GM20000 (cell line): ENCODE measurements at regions not wholly inside any gene's neighbourhood (a gene's known extent, or its start where the extent isn't known, plus 50 kb on each side); places are given as distances from the start of the nearest gene placed in this dataset.
A peak's percentile ranks its signal among the peaks of the same experiment; 100 is the strongest.

Experiments
- DNase-seq: peaks from one replicate; pipeline ENCODE4 v3.0.0; 2012; ENCODE audit warnings: low spot score
- CTCF ChIP-seq: IDR thresholded peaks from 2 replicates; pipeline ENCODE4 v1.5.1; 2012; ENCODE audit warnings: mild to moderate bottlenecking, control low read depth; ENCODE audit errors: extremely low read depth, missing control alignments

GRCh38 chr3:168289471-168290008, 193.8 kb upstream of the GOLIM4 start:
- TF ChIP-seq CTCF, result no peak
- no peak for DNase-seq

- DNase-seq, result no peak
- no peak for TF ChIP-seq CTCF
These were observed 193.0 kb upstream of the GOLIM4 start for GRCh38 chr3:168288511-168289401.

DNA sequence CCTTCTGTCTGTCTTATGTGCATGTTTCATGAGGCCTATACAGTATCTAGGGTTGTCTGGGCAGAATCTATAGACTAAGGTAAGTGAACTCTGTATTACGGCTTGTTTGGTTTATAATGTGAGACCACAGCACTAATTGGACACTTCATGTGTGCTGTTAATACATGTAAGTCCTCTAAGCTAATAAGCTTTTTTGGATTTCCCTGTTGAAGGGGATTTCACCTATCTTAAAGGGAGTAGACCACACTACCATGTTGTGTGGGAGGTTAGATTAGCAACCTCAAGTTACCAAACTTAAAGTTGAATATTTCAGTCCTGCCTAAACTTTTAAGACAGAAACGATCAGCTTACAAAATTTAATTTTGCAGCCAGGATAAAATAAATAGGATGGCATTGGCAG, 189.8 kb upstream of the GOLIM4 start:
- no peak for TF ChIP-seq CTCF
- DNase-seq, result peak; percentile 13

DNA sequence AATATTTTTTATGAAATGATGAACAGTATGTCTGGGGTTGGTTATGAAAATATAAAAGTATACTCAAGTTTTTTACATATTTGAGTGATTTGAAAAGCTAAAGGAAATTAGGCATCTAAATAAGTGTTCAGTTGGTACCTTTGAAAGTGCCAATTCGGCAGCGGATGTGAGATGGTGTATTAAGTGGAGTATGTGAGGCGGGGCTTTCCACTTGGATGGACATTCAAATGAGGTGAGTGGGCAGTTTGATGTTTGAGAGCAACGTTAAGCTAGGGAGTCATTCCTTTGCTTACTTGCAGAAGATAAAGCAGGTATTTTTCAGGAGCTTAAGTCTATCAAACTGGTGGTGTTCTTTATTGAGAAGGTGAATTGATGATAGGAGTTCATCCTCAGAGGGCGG, 189.0 kb upstream of the GOLIM4 start:
- no peak for TF ChIP-seq CTCF
- DNase-seq, result no peak

DNA sequence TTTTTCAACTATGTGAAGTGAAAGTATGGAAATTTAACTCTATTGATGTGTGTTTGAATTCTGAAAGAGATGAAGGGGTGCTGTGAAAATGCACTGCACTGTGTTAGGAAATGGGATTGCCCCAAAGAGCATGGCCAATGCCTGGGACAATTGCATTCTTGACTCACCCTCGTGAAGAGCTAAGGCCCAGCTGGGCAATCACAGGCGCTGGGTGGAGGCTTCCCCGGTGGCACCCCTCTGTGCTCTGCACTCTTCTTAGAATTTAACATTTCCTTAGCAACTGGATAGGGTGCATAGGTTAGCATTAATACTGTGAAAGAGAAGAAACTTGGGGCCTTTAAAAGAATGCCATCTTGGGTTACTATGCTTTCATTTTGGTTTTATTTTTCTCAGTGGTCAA, 179.9 kb upstream of the GOLIM4 start:
- no peak for DNase-seq
- no peak for TF ChIP-seq CTCF

GRCh38 chr3:168273917-168274316, 178.2 kb upstream of the GOLIM4 start:
- TF ChIP-seq CTCF, result no peak
- DNase-seq, result peak; percentile 40

DNA sequence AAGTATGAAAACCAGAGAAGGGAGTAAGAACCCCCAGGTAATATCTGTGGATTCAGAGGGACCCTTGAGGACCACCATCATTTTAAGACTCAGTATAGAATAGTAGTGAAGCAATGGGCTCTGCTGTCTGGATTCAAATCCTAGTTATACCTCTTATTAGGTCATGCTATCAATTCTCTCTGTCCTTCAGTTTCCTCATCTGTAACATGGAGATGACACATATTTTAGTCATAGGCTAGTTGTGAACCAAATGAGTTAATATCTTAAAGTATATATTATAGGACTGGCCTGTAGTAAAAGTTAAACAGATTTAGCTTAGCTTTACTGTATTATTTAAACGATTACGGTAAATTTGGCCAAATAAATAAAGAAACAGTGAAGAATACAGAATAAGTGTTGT, 177.3 kb upstream of the GOLIM4 start:
- DNase-seq, result no peak
- no peak for TF ChIP-seq CTCF
